Type B pancreatic cell (in vitro differentiated cells): ENCODE measurements at regions not wholly inside any gene's neighbourhood (a gene's known extent, or its start where the extent isn't known, plus 50 kb on each side); places are given as distances from the start of the nearest gene placed in this dataset.

Experiments used
- DNase-seq: peaks from one replicate; pipeline ENCODE4 v3.0.0; 2021; ENCODE audit warnings: mixed read lengths; ENCODE audit not compliant: unreplicated experiment; ENCODE audit errors: extremely low spot score
- H3K27ac Mint-ChIP-seq: 2 replicates; pipeline ENCODE4 v1.8.0; 2021; ENCODE audit warnings: mild to moderate bottlenecking, mixed read lengths
- H3K27me3 Mint-ChIP-seq: 2 replicates; pipeline ENCODE4 v1.8.0; 2021; ENCODE audit warnings: mixed read lengths
- H3K36me3 Mint-ChIP-seq: 2 replicates; pipeline ENCODE4 v1.8.0; 2021; ENCODE audit warnings: mixed read lengths
- H3K4me1 Mint-ChIP-seq: one replicate; pipeline ENCODE4 v1.8.0; 2021; ENCODE audit warnings: mixed read lengths; ENCODE audit not compliant: unreplicated experiment
- H3K4me3 Mint-ChIP-seq: 2 replicates; pipeline ENCODE4 v1.8.0; 2021; ENCODE audit warnings: mild to moderate bottlenecking, mixed read lengths
- H3K9me3 Mint-ChIP-seq: 2 replicates; pipeline ENCODE4 v1.8.0; 2021; ENCODE audit warnings: mixed read lengths
- TF ChIP-seq, protein P1 (sequence below): fragments of 200-600 bp; sonication (generic); conservative IDR thresholded peaks from 2 replicates; pipeline ENCODE4 v1.5.0; 2021; ENCODE audit warnings: antibody characterized with exemption, mild to moderate bottlenecking

GRCh38 chr5:172583931-172584511 lies 57.0 kb upstream of the NEURL1B start:
- Mint-ChIP-seq H3K4me1 (peaks cover 29% of the 10 kb centered on the region), H3K27ac (no peak overlapping the region)

GRCh38 chr5:172582940-172583339 lies 58.1 kb upstream of the NEURL1B start:
- H3K4me3 Mint-ChIP-seq: no peak overlapping the region
- no peak for DNase-seq
- H3K27ac Mint-ChIP-seq: no peak overlapping the region
- H3K9me3 Mint-ChIP-seq: no peaks in the 10 kb centered on the region
- no peaks in the 10 kb centered on the region for H3K36me3 Mint-ChIP-seq
- TF ChIP-seq, protein P1, sequence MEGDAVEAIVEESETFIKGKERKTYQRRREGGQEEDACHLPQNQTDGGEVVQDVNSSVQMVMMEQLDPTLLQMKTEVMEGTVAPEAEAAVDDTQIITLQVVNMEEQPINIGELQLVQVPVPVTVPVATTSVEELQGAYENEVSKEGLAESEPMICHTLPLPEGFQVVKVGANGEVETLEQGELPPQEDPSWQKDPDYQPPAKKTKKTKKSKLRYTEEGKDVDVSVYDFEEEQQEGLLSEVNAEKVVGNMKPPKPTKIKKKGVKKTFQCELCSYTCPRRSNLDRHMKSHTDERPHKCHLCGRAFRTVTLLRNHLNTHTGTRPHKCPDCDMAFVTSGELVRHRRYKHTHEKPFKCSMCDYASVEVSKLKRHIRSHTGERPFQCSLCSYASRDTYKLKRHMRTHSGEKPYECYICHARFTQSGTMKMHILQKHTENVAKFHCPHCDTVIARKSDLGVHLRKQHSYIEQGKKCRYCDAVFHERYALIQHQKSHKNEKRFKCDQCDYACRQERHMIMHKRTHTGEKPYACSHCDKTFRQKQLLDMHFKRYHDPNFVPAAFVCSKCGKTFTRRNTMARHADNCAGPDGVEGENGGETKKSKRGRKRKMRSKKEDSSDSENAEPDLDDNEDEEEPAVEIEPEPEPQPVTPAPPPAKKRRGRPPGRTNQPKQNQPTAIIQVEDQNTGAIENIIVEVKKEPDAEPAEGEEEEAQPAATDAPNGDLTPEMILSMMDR: no peak
- H3K4me1 Mint-ChIP-seq: peaks cover 29% of the 10 kb centered on the region
- H3K27me3 Mint-ChIP-seq: peaks cover 31% of the 10 kb centered on the region

More at GRCh38 chr5:172583931-172584511, 57.0 kb upstream of the NEURL1B start:
- Mint-ChIP-seq H3K9me3 (no peaks in the 10 kb centered on the region), H3K4me3 (no peak overlapping the region), H3K36me3 (no peaks in the 10 kb centered on the region), H3K27me3 (peaks cover 31% of the 10 kb centered on the region)
- DNase-seq: no peak
- TF ChIP-seq, protein P1: no peak

DNA sequence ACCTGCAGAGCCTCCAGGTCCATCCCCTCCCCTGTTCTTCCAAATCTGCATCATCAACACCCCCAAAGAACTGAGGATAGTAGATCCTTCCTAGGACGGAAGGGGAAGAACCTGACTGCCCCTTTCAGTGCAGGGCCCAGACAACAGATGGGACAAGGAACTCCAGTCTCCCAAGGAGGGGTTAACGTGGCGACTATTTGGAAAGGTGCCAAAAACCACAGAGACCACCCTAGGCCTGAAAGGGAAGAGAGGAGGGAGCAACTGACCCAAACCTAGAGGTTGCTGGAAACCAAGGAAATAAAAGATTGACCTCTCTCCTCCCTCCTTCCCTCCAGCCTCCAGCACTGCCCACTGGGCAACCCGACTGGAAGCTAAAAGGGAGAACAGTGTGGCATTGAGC lies 59.7 kb upstream of the NEURL1B start:
- no peaks in the 10 kb centered on the region for H3K9me3 Mint-ChIP-seq
- H3K36me3 Mint-ChIP-seq: no peaks in the 10 kb centered on the region
- TF ChIP-seq, protein P1: no peak
- no peak overlapping the region for H3K4me3 Mint-ChIP-seq
- peaks cover 29% of the 10 kb centered on the region for H3K4me1 Mint-ChIP-seq
- no peak for DNase-seq
- H3K27ac Mint-ChIP-seq: no peak overlapping the region
- H3K27me3 Mint-ChIP-seq: peaks cover 24% of the 10 kb centered on the region

DNA sequence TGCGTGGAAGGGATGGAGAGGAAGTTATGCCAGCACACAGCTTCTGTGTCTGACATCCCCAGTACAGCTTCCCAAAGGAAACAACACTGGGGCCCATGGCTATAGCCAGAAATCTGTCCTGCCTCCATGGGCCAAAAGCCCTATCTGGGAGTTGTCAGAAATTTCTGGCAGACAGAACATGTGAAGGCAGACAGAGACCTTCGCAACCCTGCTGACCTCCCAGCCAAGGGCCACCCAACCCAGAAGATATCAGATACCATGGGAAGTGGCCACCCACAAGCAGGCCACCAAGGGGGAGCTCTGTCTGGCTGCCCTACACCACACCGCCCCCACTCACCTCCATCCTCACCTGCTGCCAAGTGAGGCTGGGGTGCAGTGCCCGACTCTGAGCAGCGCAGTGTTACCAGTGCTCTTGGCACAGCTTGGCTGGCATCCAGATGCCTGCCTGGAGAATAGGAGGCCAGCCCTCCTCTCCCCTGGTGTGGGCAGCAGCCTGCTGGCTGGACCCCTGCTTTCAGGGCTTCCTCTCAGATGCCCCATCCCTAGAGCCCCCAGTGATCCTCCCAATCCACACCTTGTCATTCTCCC lies 61.6 kb upstream of the NEURL1B start:
- Mint-ChIP-seq H3K36me3 (no peaks in the 10 kb centered on the region), H3K9me3 (no peaks in the 10 kb centered on the region), H3K27ac (no peak overlapping the region), H3K27me3 (peaks cover 12% of the 10 kb centered on the region), H3K4me3 (no peak overlapping the region), H3K4me1 (peaks cover 25% of the 10 kb centered on the region)
- TF ChIP-seq, protein P1: no peak
- DNase-seq: no peak

DNA sequence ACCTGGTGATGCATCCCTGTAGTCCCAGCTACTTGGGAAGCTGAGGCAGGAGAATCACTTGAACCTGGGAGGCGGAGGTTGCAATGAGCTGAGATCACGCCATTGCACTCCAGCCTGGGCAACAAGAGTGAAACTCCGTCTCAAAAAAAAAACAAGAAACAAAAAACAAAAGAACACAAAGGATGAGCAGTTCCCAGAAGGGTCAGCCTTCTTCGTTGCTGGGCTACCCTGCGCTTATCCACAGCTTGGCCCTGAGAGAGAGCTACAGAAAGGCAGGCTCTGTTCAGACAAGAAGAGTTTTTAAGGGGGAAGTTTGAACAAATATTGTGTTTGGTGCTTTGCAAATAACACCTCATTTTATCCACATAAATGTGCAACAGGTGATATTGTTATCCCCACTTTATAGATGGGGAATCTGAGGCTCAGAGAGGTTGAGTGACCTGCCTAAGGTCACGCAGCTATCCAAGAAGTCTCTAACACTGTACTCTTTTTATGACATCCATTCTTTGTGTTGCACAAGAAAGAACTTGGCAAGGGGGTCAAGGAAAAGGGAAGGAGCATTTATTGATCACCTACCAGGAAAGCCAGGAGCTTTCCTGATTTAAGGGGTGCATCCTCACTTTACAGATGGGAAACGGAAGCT lies 63.7 kb upstream of the NEURL1B start:
- H3K27me3 Mint-ChIP-seq: peaks cover 9% of the 10 kb centered on the region
- no peak for DNase-seq
- TF ChIP-seq, protein P1: no peak
- no peak overlapping the region for H3K27ac Mint-ChIP-seq
- no peak overlapping the region for H3K4me3 Mint-ChIP-seq
- peaks cover 23% of the 10 kb centered on the region for H3K4me1 Mint-ChIP-seq
- no peaks in the 10 kb centered on the region for H3K9me3 Mint-ChIP-seq
- no peaks in the 10 kb centered on the region for H3K36me3 Mint-ChIP-seq
